OCI-LY7 (cell line): ENCODE measurements at regions not wholly inside any gene's neighbourhood (a gene's known extent, or its start where the extent isn't known, plus 50 kb on each side); places are given as distances from the start of the nearest gene placed in this dataset.

Source experiments
- EZH2phosphoT487 ChIP-seq: fragments of 200-600 bp; sonication (generic); IDR thresholded peaks from 2 replicates; pipeline ENCODE4 v1.6.1; 2018; ENCODE audit warnings: low read depth, borderline replicate concordance, mild to moderate bottlenecking, mixed run types, antibody characterized with exemption, low read length, moderate library complexity, mixed read lengths
- TF ChIP-seq, protein P1 (sequence below): fragments of 200-600 bp; sonication (generic); conservative IDR thresholded peaks from 2 replicates; pipeline ENCODE4 v1.5.1; 2014; ENCODE audit warnings: mild to moderate bottlenecking, antibody characterized with exemption, low read length, moderate library complexity, mixed read lengths

DNA sequence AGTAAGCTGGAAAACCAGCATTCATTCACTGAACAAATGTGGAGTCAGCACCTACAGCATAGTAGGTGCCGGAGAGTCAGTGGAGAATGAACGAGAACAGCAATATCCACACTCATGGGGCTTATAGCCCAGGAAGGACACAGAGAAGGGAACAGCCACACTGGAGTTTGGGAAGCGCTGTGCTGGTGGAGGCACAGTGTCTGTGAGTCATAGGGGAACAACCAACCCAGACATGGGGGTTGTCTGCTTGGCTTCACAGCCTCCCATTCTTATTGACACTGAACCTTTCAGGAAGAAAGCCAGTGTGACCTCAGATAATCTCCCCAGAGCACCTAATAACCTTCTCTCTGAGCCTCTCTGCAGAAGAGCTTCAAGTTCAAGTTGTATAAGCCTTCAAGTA, 56.6 kb upstream of the UBASH3B start:
- TF ChIP-seq, protein P1, sequence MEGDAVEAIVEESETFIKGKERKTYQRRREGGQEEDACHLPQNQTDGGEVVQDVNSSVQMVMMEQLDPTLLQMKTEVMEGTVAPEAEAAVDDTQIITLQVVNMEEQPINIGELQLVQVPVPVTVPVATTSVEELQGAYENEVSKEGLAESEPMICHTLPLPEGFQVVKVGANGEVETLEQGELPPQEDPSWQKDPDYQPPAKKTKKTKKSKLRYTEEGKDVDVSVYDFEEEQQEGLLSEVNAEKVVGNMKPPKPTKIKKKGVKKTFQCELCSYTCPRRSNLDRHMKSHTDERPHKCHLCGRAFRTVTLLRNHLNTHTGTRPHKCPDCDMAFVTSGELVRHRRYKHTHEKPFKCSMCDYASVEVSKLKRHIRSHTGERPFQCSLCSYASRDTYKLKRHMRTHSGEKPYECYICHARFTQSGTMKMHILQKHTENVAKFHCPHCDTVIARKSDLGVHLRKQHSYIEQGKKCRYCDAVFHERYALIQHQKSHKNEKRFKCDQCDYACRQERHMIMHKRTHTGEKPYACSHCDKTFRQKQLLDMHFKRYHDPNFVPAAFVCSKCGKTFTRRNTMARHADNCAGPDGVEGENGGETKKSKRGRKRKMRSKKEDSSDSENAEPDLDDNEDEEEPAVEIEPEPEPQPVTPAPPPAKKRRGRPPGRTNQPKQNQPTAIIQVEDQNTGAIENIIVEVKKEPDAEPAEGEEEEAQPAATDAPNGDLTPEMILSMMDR, result no peak
- TF ChIP-seq EZH2phosphoT487, result no peak
